ENCODE measurements at regions not wholly inside any gene's neighbourhood (a gene's known extent, or its start where the extent isn't known, plus 50 kb on each side); places are given as distances from the start of the nearest gene placed in this dataset.

DNA sequence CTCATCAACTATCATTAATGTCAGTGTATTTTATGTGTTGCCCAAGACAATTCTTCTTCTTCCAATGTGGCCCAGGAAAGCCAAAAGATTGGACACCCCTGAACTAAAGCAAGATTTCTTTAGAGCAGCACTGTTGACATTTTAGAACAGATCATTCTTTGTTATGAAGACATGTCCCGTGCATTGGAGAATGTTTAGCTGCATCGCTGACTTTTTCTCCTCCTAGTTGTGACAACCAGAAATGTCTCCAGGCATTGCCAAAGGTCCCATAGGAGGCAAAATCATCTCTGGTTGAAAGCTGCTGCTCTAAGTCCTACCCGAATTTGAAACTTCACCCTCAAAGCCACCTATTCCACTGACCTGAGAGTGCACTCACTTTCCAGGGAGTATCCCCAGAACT lies 62.7 kb upstream of the IRX6 start:
- TF ChIP-seq POLR2AphosphoS5 (IDR thresholded peaks at IDR 0.05; ENCODE audit: low read depth): no peak
- TF ChIP-seq, protein P1, sequence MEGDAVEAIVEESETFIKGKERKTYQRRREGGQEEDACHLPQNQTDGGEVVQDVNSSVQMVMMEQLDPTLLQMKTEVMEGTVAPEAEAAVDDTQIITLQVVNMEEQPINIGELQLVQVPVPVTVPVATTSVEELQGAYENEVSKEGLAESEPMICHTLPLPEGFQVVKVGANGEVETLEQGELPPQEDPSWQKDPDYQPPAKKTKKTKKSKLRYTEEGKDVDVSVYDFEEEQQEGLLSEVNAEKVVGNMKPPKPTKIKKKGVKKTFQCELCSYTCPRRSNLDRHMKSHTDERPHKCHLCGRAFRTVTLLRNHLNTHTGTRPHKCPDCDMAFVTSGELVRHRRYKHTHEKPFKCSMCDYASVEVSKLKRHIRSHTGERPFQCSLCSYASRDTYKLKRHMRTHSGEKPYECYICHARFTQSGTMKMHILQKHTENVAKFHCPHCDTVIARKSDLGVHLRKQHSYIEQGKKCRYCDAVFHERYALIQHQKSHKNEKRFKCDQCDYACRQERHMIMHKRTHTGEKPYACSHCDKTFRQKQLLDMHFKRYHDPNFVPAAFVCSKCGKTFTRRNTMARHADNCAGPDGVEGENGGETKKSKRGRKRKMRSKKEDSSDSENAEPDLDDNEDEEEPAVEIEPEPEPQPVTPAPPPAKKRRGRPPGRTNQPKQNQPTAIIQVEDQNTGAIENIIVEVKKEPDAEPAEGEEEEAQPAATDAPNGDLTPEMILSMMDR (conservative IDR thresholded peaks at IDR 0.05; ENCODE audit: low read depth in 2 of 2): no peak
- no peak for TF ChIP-seq CREB1 (CRISPR knock-in tag; IDR thresholded peaks at IDR 0.05; ENCODE audit: low read depth)
